NCI-H524 (cell line): ENCODE measurements at regions not wholly inside any gene's neighbourhood (a gene's known extent, or its start where the extent isn't known, plus 50 kb on each side); places are given as distances from the start of the nearest gene placed in this dataset.
"Not testable (repeated sequence)": the region's sequence is repeated elsewhere in the genome, so short reads cannot be mapped to it uniquely, and the experiment has no call there.

ENCODE experiments used
- DNase-seq, 2 experiments: peaks; one replicate each; lab custom pipeline; 2025; lab: John Stamatoyannopoulos, UW

DNA sequence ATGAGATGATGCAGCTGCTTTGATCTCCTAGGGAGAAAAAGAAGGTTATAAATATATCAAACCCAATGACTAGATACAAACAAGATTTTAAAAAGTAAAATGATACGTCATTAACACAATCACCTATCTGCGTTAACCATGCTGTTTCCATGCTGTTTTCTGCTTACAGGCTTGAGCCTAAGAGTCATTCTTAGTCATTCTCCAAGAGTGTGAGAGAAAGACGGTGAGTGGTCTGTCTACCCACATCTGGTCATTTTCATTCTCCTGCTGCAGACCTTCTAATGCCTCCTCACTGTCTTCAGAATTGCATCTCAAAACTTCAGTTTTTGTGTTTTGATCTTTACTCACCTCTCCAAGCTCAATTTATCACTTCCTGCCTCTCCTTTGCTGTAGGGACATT is 98.0 kb upstream of the ELMO1 start:
- no peak for DNase-seq

DNA sequence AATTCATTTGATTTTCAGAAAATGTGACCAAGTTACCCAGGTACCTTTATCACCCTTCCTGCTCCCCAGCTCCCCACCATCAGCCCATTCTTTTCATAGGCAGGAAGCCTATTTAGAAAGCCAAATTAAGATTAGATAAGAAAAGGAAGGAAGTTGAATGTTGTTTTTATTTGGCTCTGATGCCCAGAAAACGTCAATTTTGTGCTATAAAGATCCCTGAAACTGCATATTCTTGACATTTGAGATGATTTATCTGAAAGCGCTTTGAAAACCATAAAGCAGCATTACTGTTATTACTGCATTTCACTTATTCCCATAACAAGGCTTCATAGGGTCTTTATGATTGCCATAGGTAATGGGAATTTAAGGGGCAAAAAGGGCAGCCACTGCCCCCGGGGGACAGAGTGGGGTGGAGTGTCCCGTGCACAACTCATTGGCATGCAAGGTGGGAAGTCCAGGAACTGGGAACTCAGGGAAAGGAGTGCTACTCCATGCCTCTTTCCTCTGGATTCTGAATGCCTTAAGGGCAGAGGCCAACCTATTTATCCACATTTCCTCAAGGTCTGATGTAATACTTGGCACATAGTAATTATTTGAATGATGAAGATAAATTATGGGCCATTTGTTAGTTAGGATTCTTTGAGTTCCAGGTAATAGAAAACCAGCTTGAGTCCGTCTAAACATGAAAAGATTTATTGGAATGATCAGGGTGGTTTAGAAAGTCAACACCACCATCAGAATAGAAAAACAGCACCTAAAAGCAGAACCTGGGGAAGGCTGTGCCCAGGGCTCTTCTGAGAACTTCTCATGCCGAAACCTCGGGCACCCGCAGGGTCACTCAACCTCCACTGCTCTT is 100.6 kb upstream of the ELMO1 start:
- no peak for DNase-seq

DNA sequence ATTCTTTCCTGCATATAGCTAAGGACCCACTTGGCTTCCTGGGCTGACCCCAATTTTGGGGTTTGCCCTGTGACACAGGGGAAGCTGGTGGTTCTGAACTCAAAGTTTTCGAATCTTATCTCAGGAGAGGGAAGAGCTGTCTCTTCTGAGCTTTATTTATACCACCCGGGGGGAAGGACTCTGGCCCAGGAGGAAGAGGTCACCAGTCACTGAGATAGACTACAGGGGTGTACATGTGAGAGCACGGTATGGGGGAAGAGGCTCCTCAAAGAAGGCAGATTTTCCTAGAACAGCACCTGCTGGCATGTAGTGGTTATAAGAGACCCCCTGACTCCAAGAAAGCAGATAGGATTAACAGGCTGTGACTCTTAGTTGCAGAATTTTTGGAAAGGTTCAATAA is 101.8 kb upstream of the ELMO1 start:
- DNase-seq = no peak

DNA sequence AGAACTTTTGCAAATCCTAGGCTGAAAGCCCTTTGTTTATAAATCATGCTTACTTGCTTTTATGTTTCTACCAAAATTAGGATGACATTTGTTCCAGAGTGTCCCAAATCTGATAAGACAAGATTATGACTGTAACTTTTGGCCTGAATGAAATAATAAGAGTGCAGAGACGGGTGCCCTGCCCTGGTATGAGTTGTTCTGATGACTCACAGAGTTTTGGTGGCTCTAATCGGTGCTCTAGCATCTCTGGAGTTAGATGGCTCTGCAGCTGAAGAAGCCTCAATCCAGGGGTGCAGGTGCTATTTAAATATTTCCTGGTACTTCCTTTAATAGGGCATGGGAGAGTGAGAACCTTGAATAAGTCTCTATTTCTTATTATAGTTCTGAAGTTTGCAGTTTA is 102.2 kb upstream of the ELMO1 start:
- no peak for DNase-seq

DNA sequence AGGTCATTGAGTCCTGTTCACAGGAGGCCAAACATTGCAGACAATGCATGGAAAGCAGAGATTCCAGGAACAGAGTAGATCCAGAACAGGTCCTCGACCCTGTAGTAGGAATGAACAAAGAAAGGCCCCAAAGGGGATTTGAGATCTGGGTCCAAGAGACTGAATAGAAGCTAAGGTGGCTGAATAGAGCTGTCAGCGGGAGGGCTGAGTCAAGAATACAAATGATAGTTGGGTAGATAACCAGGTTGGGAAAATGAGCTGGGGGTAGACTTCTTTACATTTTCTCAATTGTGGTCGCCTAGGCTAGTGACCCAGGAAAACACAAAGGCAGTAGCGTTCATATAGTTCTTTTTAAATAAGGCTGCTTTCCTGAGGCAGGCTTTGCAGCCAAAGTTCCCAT is 103.4 kb upstream of the ELMO1 start:
- no peak for DNase-seq

DNA sequence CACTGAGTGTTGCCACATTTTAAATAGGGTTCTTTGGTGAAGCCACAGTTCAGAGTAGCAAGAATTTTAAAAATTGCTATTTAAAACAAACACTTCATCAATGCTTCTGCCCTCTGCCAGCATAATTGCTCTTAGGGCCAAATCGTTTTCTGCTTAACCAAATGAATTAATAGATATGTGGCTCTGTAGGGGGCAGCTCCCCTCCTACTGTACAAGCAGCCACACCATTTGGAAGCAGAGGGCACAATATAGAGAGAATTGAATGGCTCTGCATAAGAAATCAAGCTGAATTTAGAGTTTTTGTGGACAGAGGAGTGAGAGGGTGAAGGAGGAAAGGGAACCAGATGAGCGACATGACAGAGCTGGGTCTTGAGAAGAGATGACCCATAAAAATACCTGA is 103.8 kb upstream of the ELMO1 start:
- not testable (repeated sequence) for DNase-seq

DNA sequence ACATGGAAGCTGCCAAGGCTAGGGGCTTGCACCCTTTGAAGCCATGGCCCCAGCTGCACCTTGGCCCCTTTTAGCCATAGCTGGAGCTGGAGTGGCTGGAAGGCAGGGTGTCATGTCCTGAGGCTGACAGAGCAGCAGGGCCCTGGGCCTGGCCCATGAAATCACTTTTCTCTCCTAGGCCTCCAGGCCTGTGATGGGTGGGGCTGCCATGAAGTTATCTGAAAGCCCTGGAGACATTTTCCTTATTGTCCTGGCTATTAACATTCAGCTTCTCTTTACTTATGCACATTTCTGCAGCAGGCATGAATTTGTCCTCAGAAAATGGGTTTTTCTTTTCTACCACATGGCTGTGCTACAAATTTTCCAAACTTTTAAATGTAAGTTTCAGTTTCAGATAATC is 106.9 kb upstream of the ELMO1 start:
- DNase-seq = no peak

DNA sequence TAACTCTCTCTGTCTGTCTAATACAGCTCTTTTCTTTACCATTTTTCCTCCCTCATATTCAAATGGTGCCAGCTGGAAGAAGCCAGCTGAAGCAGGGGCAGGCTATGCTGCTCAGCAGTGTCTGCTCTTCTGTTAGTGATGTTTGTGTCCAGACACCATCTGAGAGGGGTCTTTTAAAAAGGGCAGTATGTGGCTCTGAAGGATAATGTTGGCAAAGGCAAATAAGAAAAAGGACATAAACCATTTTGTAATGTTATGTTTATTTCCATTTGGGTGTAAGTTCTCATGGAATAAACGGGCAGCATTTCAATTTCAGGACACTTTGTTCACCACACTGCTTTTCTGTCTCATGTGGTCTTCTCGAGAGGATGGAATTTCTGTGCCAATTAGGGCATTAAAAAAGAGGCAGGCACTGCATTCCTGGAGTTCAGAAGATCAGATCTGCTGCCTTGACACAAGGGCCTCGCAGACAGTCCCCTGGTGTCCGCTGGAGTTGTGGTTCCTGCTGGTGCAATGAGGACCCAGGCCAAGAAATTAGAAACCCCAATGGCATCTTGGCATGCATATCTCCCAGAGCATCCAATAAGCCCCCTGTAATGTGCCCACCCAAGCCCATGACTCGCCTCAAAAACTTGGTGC is 109.0 kb upstream of the ELMO1 start:
- no peak for DNase-seq

DNA sequence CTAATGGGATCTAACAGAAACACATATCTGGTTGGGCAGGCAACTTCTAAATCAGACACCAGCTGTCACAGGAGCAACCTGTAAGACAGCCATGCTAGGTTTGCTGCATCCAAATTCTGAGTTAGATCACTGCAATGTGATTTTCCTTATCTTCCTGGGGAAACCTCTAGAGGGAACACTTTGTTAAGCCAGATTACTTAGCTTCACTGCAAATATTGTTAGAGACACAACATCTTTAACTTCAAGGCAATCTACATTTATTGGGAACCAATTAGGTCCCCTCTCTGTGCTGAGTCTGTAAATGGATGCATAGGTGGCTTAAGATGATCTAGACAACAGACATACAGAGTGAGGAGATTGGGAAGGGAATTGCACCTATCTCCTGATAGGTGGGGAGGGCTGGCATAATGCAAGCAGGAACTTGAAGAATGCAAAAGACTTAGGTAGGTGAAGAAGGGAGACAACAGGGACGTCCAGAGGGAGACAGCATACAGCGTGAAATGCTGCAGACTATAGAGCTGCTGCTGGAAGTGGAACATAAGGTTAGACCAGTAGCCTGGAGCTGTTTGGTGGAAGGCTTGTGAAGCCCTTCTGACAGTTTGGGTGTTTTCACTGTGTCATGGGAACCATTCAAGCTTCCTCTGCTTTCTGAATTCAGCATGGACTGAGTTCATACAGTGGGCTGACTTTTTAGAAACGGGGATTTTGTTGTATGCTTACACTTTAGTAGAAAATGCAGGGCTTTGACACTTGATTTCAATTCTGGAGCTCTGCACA is 109.8 kb upstream of the ELMO1 start:
- peak in 1 of 2 experiments; percentile 0 for DNase-seq

DNA sequence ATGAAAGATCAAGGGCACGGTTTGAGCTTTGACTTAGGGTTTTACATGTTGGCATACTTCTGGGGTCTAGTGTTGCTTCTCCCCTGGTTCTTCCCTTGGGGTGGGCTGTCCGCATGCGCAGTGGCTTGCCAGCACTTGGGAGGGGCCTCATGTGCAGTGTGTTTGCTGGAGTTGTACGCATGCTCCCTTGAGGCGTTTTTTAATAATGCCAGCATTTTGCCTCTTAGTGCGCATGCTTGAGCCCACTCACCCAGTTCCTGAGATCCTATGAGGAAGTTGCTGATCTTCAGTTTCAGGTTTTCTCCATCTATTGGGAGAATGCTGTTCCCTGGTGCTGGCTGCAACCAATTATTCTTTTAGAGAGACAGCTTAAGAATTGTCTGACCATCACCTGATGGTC is 113.4 kb upstream of the GPR141 start:
- no peak for DNase-seq

DNA sequence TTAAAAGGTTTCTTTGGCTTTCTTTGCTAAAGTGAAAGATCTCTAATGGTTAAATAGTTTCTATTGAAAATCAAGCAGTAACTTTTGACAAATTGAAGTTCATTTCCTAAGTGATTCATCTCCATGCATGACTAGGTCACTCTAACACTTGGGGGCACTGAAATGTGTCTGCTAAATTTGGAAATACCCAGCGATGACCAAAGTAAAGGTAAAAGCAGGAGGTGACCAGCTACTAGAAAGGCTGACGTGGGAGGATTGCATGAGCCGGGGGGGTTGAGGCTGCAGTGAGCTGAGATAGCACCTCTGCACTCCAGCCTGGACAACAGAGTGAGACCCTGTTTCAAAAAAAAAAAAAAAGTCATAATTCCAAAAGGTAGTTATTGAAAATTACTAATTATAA is 111.8 kb upstream of the GPR141 start:
- no peak for DNase-seq

DNA sequence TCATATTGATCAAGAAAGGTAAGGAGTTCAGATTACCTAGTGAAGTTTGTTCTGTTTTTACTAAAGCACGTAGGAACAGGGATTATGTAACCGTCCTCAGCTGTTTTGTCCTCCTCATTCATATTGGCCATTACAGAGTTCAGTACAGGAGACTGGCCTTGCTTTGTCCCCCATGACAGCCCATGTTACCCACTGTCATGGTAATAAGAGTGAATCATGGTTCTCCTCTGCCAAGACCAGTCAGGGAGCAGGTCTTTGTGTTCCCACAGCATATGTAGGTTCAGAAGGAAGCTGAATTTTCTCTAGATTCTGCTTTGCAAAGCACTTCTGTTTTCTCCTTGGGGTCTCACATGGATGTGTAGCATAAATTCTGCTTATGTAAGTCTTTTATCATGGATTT is 106.2 kb upstream of the GPR141 start:
- DNase-seq = no peak

DNA sequence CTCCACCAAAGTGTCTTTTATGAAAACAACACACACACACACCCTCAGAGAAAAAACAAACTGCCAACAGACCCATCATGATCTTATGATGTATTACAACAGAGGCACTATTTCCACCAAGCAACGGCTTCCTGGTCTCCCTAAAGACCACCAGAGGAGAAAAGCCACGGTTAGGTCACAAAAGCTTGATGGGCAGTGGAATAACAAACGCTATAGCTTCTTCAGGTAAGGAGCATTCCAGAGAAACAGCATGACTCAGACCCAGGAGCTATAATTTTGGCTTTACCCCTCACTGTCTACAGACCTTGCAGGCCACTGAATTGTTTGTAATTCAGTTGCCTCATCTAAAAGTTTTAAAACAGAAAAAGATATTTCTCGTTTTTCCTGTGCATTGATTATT is 105.7 kb upstream of the GPR141 start:
- DNase-seq = no peak

DNA sequence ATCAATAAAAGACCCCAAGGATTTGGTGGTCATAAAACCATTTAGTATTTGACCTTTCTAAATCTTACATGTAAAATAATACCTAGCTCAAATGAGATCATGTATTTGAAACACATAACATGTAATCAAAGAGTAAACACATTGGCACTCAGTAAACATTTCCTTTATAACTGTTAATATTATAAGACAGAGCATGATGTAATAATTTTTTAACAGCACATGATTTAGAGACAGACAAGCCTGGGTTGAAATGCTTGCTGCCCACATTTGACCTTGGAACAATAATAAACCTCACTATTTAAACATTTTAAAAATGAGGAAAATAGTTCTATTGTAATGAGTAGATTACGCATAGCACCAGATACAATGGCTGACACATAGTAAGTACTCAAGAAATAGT is 105.2 kb upstream of the GPR141 start:
- no peak for DNase-seq

DNA sequence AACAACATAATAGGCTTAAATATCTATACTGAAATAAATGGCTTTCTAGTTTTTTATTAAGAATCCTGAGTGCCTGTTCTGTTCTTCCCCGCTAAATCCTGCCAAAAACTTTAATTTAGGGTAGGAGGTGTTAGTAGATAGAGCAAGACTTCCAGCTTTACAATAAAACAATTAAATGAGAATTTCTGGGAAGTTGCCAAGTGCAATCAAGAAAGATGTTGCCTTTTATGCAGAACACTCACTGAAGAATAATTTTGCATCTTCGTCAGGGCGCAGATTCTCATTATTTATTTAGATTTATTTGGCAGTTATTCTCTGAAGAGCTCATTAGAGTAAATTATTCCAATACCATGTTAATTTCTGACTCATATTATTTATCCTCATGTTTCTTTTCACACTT is 103.2 kb upstream of the GPR141 start:
- no peak for DNase-seq

DNA sequence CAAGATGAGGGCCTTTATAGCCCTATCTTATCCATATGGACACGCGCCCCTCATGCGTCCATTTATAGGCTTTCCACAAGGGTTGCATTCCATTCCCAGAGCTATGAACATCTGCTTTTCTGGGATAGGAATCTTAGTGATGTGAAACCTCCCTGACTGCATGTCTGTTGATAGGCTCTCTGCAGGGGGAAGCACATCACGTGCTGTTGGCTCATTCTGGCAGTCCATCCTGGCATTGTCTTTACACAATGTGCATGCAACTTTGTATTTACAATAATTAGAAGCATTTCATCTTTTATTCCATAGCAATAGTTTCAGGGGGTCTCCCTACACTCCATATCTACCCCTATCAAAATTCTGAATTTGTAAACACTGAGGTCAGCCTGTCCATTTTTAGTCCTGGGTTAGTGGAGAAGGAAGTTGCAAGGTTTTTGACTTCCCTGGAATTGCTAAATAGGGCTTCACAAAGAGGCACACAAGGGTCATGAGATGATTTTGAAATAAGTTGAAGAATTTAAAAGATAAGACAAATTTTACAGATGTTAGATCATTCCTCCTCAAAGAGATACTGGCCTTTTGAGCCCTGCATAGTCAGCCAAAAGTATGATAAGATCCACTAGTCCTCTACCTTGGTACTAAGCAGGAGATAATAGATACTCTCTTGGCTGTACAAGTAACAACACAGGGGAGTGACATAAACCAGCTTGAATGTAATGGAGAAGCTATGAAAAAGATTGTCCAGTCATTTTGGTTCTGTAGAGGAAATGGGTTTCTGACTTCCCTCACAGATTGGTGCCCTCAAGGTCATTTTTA is 98.7 kb upstream of the GPR141 start:
- not testable (repeated sequence) for DNase-seq

DNA sequence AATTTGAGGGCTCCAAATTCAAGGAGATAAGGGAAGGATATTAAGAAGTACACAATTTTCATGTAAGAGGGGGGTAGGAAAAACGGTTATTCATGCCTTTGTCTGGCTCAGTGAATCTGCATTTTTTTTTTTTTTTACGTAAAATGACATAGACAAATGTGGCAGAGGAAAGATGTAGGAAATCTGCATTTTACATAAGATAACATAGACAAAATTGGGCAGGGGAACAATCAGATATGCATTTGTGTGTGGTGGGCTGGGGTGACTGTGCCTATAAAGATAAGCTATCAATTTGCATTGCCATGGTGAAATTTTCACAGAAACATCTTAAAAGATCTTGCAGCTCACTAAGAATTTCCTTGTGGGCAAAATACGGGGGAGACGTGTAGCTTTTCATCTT is 92.7 kb upstream of the GPR141 start:
- no peak for DNase-seq

DNA sequence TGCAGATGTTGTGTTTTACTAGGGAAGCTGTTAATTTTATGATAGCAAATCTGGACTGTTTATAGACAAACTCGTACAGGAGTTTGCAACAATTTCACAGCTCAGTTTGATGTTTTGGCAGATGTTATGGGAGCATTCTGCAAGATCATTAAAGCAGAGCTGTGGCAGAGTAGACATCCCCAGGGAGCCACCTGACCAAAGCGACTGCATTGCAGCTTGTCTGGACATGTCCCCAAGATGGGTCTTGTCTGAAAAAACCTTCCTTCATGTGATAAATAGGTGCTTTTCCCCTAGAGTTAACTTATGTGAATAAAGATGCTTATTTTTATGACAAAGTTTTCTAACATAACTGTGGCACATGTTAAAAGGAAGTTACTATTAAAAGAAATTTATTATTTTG is 91.2 kb upstream of the GPR141 start:
- no peak for DNase-seq

DNA sequence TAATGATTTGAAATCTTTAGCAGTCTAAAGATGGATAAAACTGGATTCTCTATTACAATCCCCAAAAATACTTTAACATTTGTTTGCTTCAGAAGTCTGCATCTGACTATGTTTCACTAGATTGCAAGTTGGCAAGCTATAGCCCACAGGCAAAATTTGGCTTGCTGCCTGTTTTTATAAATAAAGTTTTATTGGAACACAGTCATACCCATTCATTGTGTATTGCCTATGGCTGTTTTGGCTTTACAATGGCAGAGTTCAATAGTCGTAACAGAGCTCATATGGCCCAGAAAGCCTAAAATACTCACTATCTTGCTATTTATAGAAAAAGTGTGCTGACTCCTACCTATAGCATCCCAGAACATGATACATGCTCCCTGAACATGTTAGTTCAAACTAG is 89.0 kb upstream of the GPR141 start:
- DNase-seq = no peak

DNA sequence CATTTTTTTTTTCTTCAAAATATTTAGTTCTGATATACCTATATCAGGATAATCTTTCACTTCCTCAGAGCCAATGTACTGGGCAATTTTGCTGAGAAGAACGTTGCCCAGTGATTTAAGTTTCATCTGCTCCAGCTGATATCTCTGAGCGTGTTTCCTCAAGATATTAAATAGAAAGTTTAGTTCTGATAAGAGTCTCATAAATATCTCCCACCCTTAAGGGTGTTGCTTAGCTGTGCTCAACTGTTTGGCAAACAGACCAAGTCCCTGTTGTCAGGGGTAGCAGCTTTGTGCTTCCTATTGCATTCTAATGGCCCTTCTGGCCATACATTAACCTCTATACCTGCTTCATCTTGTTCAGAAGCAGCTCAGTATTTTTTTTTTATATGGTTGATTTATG is 84.7 kb upstream of the GPR141 start:
- no peak for DNase-seq

DNA sequence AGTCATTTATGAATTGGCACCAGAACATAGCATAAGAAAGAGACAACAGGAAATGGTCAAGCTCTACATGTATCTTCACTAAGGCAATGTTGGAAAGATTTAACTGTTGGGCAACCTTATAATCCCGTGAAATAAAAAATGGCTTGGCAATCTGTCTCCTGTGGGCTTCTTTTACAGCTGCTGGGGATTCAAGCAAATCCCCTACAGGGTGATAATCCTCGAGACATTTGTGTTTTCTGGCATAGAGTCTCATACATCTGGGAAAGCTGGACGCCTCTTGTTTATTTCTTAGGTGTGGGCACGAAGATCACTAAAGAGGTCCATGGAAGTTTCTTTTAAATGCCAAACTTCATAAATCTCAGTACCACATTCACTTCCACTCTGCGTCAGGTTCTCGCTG is 82.2 kb upstream of the GPR141 start:
- peak in 1 of 2 experiments; percentile 33 for DNase-seq

DNA sequence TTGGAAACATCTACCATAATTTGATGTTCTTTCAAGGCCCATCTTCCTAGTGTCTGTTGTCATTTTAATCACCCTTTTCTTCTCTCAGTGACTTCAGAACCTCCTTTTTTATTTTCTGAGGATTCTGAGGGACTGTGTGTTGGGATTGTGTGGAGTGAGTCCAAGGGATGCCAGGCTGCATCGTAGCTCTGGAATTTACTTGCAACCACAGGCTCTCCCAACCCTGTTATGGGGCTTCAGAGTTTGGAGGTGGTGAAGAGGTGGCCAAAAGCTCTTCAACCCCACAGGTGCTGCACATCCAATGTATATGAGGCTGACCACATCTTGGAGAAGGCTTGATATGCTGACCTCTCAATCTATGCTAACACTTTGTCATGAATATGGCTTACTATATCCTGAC is 79.5 kb upstream of the GPR141 start:
- DNase-seq = no peak
